IPS-NIHi11 (cell line): ENCODE measurements at regions not wholly inside any gene's neighbourhood (a gene's known extent, or its start where the extent isn't known, plus 50 kb on each side); places are given as distances from the start of the nearest gene placed in this dataset.

Experiments
- DNase-seq: peaks from one replicate; pipeline ENCODE4 v3.0.0; 2012; ENCODE audit warnings: mixed read lengths, low spot score

GRCh38 chr4:182193311-182193710, 49.9 kb upstream of the TENM3 start:
- no peak for DNase-seq
